ENCODE measurements at regions not wholly inside any gene's neighbourhood (a gene's known extent, or its start where the extent isn't known, plus 50 kb on each side); places are given as distances from the start of the nearest gene placed in this dataset.

DNA sequence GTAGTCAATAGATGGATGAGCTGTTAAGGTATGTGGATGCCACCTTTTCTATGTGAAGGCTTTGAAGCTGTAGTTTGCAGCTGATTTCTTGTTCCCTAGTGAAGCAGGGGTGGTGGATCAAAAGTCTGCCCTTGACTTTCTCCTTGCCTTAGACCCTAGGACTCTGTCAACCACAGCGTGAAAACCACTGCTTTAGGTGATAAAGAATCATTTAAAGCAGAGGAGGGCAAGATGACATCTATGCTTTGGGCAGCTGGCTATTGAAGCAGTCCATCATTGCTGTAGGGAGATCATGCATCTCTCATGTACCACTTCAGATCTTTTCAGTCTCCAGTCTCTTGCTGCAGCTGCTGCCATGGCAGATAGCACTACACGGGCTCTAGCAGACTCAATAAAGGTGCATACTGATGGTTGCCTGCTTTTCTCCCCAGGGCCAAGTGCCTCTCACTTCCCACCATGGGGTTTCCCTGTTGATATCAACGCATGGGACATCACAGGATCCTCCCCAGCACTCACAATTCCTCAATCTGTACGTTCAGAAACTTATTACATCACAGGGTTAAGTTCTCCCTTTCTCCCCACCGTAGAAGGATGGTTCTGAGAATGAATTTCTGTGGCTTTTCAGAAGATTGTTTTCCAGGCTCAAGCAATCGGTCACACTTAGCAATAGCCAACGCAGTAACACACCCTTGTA, 122.0 kb upstream of the STMND1 start:
- no peak overlapping the region for H3K4me3 ChIP-seq (ENCODE audit: insufficient read depth, low read depth, low read length)
- no peak overlapping the region for H3K56ac ChIP-seq (ENCODE audit: extremely low read depth, insufficient read depth, low read length)
- peaks cover 5% of the 10 kb centered on the region; the same call in 1 of the 2 replicates for H3K27me3 ChIP-seq (ENCODE audit: control insufficient read depth, insufficient read depth, low read length)
- TF ChIP-seq RCOR1 (IDR thresholded peaks at IDR 0.05; ENCODE audit: insufficient replicate concordance, low read length) (no peak), CEBPB (IDR thresholded peaks at IDR 0.05; ENCODE audit: low read depth, low read length) (no peak), SMC3 (IDR thresholded peaks at IDR 0.05; ENCODE audit: low read depth, low read length) (no peak)
- in situ Hi-C loops (cut with MboI; ENCODE audit: low sequenced_read_pairs): loop anchor here (5.0 kb wide), 1 partner anchor 107 kb away; no protein-coding TSS in a partner anchor
- H3K9me1 ChIP-seq (ENCODE audit: insufficient read depth, low read length): no peaks in the 10 kb centered on the region
- no peak overlapping the region for H3K14ac ChIP-seq (replicated peaks; ENCODE audit: low read depth, low read length)
- H3K79me1 ChIP-seq (ENCODE audit: low read depth in 1 of 2, low read length in 2 of 2): no peaks in the 10 kb centered on the region
- no peak for DNase-seq
- no peaks in the 10 kb centered on the region for H4K20me1 ChIP-seq (ENCODE audit: insufficient read depth, low read length)
- H2BK20ac ChIP-seq (ENCODE audit: low read depth, low read length): no peak overlapping the region
- H2AFZ ChIP-seq (replicated peaks; ENCODE audit: low read length, poor library complexity): no peak overlapping the region
- no peaks in the 10 kb centered on the region for H3K9me3 ChIP-seq (ENCODE audit: control insufficient read depth, insufficient read depth, low read length)
- H3K4me2 ChIP-seq (ENCODE audit: low read depth, low read length): no peak overlapping the region
- H3K4me1 ChIP-seq (ENCODE audit: control insufficient read depth, insufficient read depth, low read length): peaks cover 2% of the 10 kb centered on the region; the same call in 1 of the 2 replicates
- no peak overlapping the region for H3K27ac ChIP-seq (ENCODE audit: insufficient read depth, low read length)
- WGBS, 2 experiments (ENCODE audit: extremely low coverage in 2 of 2, insufficient read length in 1 of 2): 100% methylated on average over 2 of the region's 7 CpGs; no CpG with 5 or more reads in 1 of the 2 experiments
- ChIA-PET CTCF (no interaction called here), POLR2A (ENCODE audit: unreplicated experiment) (no interaction called here)
- H4K5ac ChIP-seq (ENCODE audit: low read depth, low read length): no peak overlapping the region
- no peak overlapping the region for H3K23ac ChIP-seq (ENCODE audit: low read depth, low read length)
- H2BK5ac ChIP-seq (ENCODE audit: low read depth, low read length, poor library complexity, severe bottlenecking): no peak overlapping the region
- intact Hi-C loops (cut with micrococcal nuclease): loop anchor here (10.0 kb wide), 1 partner anchor 55 kb away; no protein-coding TSS in a partner anchor
- H3K18ac ChIP-seq (ENCODE audit: low read depth, low read length): no peak overlapping the region
- no peak overlapping the region for H2BK15ac ChIP-seq (ENCODE audit: low read depth, low read length)
- dilution Hi-C loops (cut with HindIII; ENCODE audit: low sequenced_read_pairs, unreplicated experiment): no loop called here
- H2AK9ac ChIP-seq (replicated peaks; ENCODE audit: low read depth, low read length, poor library complexity): no peak overlapping the region
- peak overlapping the region; percentile 30; the same call in 1 of the 2 replicates for H2AK5ac ChIP-seq (ENCODE audit: low read depth, low read length)
- H4K8ac ChIP-seq (ENCODE audit: low read depth in 2 of 2, low read length in 2 of 2): no peak overlapping the region
- no peak for ATAC-seq (ENCODE audit: low read depth)
- H3K9ac ChIP-seq (ENCODE audit: low read depth, low read length): no peak overlapping the region
- no peak overlapping the region for H2BK120ac ChIP-seq (ENCODE audit: low read depth, low read length)
- H3K4ac ChIP-seq (ENCODE audit: low read depth, low read length): no peak overlapping the region
- BruUV-seq (replicated peaks): no TSS peak
- no peaks in the 10 kb centered on the region for H3K36me3 ChIP-seq (ENCODE audit: control insufficient read depth, insufficient read depth, low read length)
- H4K91ac ChIP-seq (ENCODE audit: insufficient read depth, low read depth, low read length): no peak overlapping the region
